Activated naive CD4-positive, alpha-beta T cell treated with anti-CD3 and anti-CD28 coated beads for 36 hours (primary cell): ENCODE measurements at regions not wholly inside any gene's neighbourhood (a gene's known extent, or its start where the extent isn't known, plus 50 kb on each side); places are given as distances from the start of the nearest gene placed in this dataset.

Source experiments
- CTCF ChIA-PET: fragments of 350-600 bp; sonication (Branson Sonifier 250); formaldehyde crosslinking; loops from one replicate; lab custom pipeline; 2021; ENCODE audit warnings: antibody characterized with exemption; lab: Charles Lee
- DNase-seq: peaks from one replicate; pipeline ENCODE4 v3.0.0-alpha.2; 2020
- H3K27ac Mint-ChIP-seq: one replicate; pipeline ENCODE4 v1.8.0; 2021; ENCODE audit warnings: mild to moderate bottlenecking, mixed read lengths
- H3K27me3 Mint-ChIP-seq: one replicate; pipeline ENCODE4 v1.8.0; 2021; ENCODE audit warnings: low read depth, mixed read lengths
- H3K36me3 Mint-ChIP-seq: one replicate; pipeline ENCODE4 v1.8.0; 2021; ENCODE audit warnings: low read depth, mixed read lengths
- H3K4me1 Mint-ChIP-seq: one replicate; pipeline ENCODE4 v1.8.0; 2021; ENCODE audit warnings: low read depth, mixed read lengths
- H3K4me3 Mint-ChIP-seq: one replicate; pipeline ENCODE4 v1.8.0; 2021; ENCODE audit warnings: mild to moderate bottlenecking, moderate library complexity, mixed read lengths
- H3K9me3 Mint-ChIP-seq: one replicate; pipeline ENCODE4 v1.8.0; 2021; ENCODE audit warnings: mixed read lengths
- intact Hi-C: fragments of 100-400 bp; cut with micrococcal nuclease; formaldehyde crosslinking; loops from one replicate; pipeline ENCODE4 v1.15.1; 2023

- CTCF ChIA-PET = no interaction called here
- intact Hi-C loops = no loop called here
- no peak overlapping the region for H3K4me3 Mint-ChIP-seq
- H3K27me3 Mint-ChIP-seq = peaks cover 8% of the 10 kb centered on the region
- no peak overlapping the region for H3K27ac Mint-ChIP-seq
- H3K4me1 Mint-ChIP-seq = no peaks in the 10 kb centered on the region
- no peaks in the 10 kb centered on the region for H3K9me3 Mint-ChIP-seq
- no peaks in the 10 kb centered on the region for H3K36me3 Mint-ChIP-seq
- no peak for DNase-seq
Measured at GRCh38 chr6:54041239-54041638, 70.0 kb upstream of the MLIP start.

- no peak overlapping the region for H3K4me3 Mint-ChIP-seq
- intact Hi-C loops = no loop called here
- H3K4me1 Mint-ChIP-seq = no peaks in the 10 kb centered on the region
- CTCF ChIA-PET = no interaction called here
- DNase-seq = no peak
- no peaks in the 10 kb centered on the region for H3K9me3 Mint-ChIP-seq
- H3K36me3 Mint-ChIP-seq = no peaks in the 10 kb centered on the region
- H3K27me3 Mint-ChIP-seq = peaks cover 8% of the 10 kb centered on the region
- no peak overlapping the region for H3K27ac Mint-ChIP-seq
Measured at GRCh38 chr6:54043360-54043759, 67.9 kb upstream of the MLIP start.

- peaks cover 8% of the 10 kb centered on the region for H3K27me3 Mint-ChIP-seq
- intact Hi-C loops = no loop called here
- CTCF ChIA-PET = no interaction called here
- no peaks in the 10 kb centered on the region for H3K9me3 Mint-ChIP-seq
- H3K27ac Mint-ChIP-seq = no peak overlapping the region
- no peaks in the 10 kb centered on the region for H3K36me3 Mint-ChIP-seq
- no peaks in the 10 kb centered on the region for H3K4me1 Mint-ChIP-seq
- H3K4me3 Mint-ChIP-seq = no peak overlapping the region
- DNase-seq = no peak
Measured at GRCh38 chr6:54044059-54044458, 67.2 kb upstream of the MLIP start.

- CTCF ChIA-PET = no interaction called here
- intact Hi-C loops = no loop called here
- no peaks in the 10 kb centered on the region for H3K4me1 Mint-ChIP-seq
- H3K27ac Mint-ChIP-seq = no peak overlapping the region
- peaks cover 8% of the 10 kb centered on the region for H3K27me3 Mint-ChIP-seq
- no peaks in the 10 kb centered on the region for H3K36me3 Mint-ChIP-seq
- no peak for DNase-seq
- no peaks in the 10 kb centered on the region for H3K9me3 Mint-ChIP-seq
- H3K4me3 Mint-ChIP-seq = no peak overlapping the region
Measured at GRCh38 chr6:54048782-54049181, 62.5 kb upstream of the MLIP start.

GRCh38 chr6:54050750-54051149, 60.5 kb upstream of the MLIP start:
- Mint-ChIP-seq H3K36me3 (no peaks in the 10 kb centered on the region), H3K4me3 (no peak overlapping the region), H3K4me1 (no peaks in the 10 kb centered on the region), H3K27me3 (peaks cover 5% of the 10 kb centered on the region), H3K9me3 (no peaks in the 10 kb centered on the region), H3K27ac (no peak overlapping the region)
- no peak for DNase-seq
- CTCF ChIA-PET = no interaction called here
- intact Hi-C loops = no loop called here

- DNase-seq = no peak
- CTCF ChIA-PET = no interaction called here
- no peaks in the 10 kb centered on the region for H3K4me1 Mint-ChIP-seq
- H3K4me3 Mint-ChIP-seq = no peak overlapping the region
- H3K27me3 Mint-ChIP-seq = peaks cover 7% of the 10 kb centered on the region
- no peaks in the 10 kb centered on the region for H3K9me3 Mint-ChIP-seq
- no peaks in the 10 kb centered on the region for H3K36me3 Mint-ChIP-seq
- intact Hi-C loops = no loop called here
- H3K27ac Mint-ChIP-seq = no peak overlapping the region
Measured at GRCh38 chr6:54053881-54054391, 57.3 kb upstream of the MLIP start.

- CTCF ChIA-PET = no interaction called here
- Mint-ChIP-seq H3K27ac (no peak overlapping the region), H3K27me3 (peaks cover 7% of the 10 kb centered on the region), H3K4me1 (no peaks in the 10 kb centered on the region), H3K36me3 (no peaks in the 10 kb centered on the region), H3K9me3 (no peaks in the 10 kb centered on the region), H3K4me3 (no peak overlapping the region)
- no peak for DNase-seq
- intact Hi-C loops = no loop called here
Measured at GRCh38 chr6:54056105-54056504, 55.1 kb upstream of the MLIP start.

GRCh38 chr6:54057058-54057457, 54.2 kb upstream of the MLIP start:
- Mint-ChIP-seq H3K4me3 (no peak overlapping the region), H3K36me3 (no peaks in the 10 kb centered on the region), H3K9me3 (no peaks in the 10 kb centered on the region), H3K27me3 (peaks cover 5% of the 10 kb centered on the region), H3K27ac (no peak overlapping the region), H3K4me1 (no peaks in the 10 kb centered on the region)
- CTCF ChIA-PET = no interaction called here
- intact Hi-C loops = no loop called here
- DNase-seq = no peak

- Mint-ChIP-seq H3K27me3 (peaks cover 2% of the 10 kb centered on the region), H3K4me1 (no peaks in the 10 kb centered on the region), H3K9me3 (no peaks in the 10 kb centered on the region), H3K4me3 (no peak overlapping the region), H3K27ac (no peak overlapping the region), H3K36me3 (no peaks in the 10 kb centered on the region)
- intact Hi-C loops = no loop called here
- CTCF ChIA-PET = no interaction called here
- DNase-seq = no peak
Measured at GRCh38 chr6:54058236-54058635, 53.0 kb upstream of the MLIP start.

- Mint-ChIP-seq H3K4me3 (no peak overlapping the region), H3K9me3 (no peaks in the 10 kb centered on the region), H3K4me1 (no peaks in the 10 kb centered on the region), H3K27me3 (peaks cover 2% of the 10 kb centered on the region), H3K27ac (no peak overlapping the region), H3K36me3 (no peaks in the 10 kb centered on the region)
- no peak for DNase-seq
- CTCF ChIA-PET = no interaction called here
- intact Hi-C loops = no loop called here
Measured at GRCh38 chr6:54059683-54060082, 51.6 kb upstream of the MLIP start.

- peaks cover 2% of the 10 kb centered on the region for H3K27me3 Mint-ChIP-seq
- intact Hi-C loops = no loop called here
Measured at GRCh38 chr6:54060286-54060685, 51.0 kb upstream of the MLIP start.

More at GRCh38 chr6:54060286-54060685, 51.0 kb upstream of the MLIP start:
- Mint-ChIP-seq H3K4me3 (no peak overlapping the region), H3K36me3 (no peaks in the 10 kb centered on the region), H3K9me3 (no peaks in the 10 kb centered on the region), H3K27ac (no peak overlapping the region), H3K4me1 (no peaks in the 10 kb centered on the region)
- no peak for DNase-seq
- CTCF ChIA-PET = no interaction called here
